PC-3 (cell line): ENCODE measurements at regions not wholly inside any gene's neighbourhood (a gene's known extent, or its start where the extent isn't known, plus 50 kb on each side); places are given as distances from the start of the nearest gene placed in this dataset.

ENCODE experiments used
- ATAC-seq: fragments of 200-7000 bp; cut with Tn5 transposase; 2 replicates; pipeline ENCODE4 v1.9.1; 2020; ENCODE audit warnings: mild to moderate bottlenecking, moderate library complexity
- BruUV-seq: library from RNA; stranded (reverse); fragments of 400-500 nt; replicated peaks from 2 replicates; lab custom pipeline; 2021; lab: Mats Ljungman, UMichigan
- CTCF ChIA-PET: fragments of 300-600 bp; sonication (Branson Sonifier 250); formaldehyde crosslinking; loops from one replicate; lab custom pipeline; 2022; ENCODE audit warnings: antibody characterized with exemption; lab: Charles Lee
- POLR2A ChIA-PET: fragments of 300-600 bp; sonication (Branson Sonifier 250); formaldehyde crosslinking; loops from one replicate; lab custom pipeline; 2022; ENCODE audit warnings: antibody characterized with exemption; ENCODE audit not compliant: unreplicated experiment; lab: Charles Lee
- DNase-seq: peaks from one replicate; pipeline ENCODE4 v3.0.0-alpha.2; 2015
- H2AFZ ChIP-seq: fragments of 300-600 bp; sonication (generic); 2 replicates; pipeline ENCODE4 v1.6.0; 2016; ENCODE audit warnings: antibody characterized with exemption, low read length
- H3F3A ChIP-seq: fragments of 300-600 bp; sonication (generic); one replicate; pipeline ENCODE4 v1.6.0; 2017; ENCODE audit warnings: antibody characterized with exemption, low read length, control low read depth, mild to moderate bottlenecking; ENCODE audit not compliant: unreplicated experiment
- H3K27ac ChIP-seq: fragments of 300-600 bp; sonication (generic); 2 replicates; pipeline ENCODE4 v1.5.1; 2016; ENCODE audit warnings: mild to moderate bottlenecking, low read length
- H3K27me3 ChIP-seq: fragments of 300-600 bp; sonication (generic); 2 replicates; pipeline ENCODE4 v1.6.1; 2016; ENCODE audit warnings: low read length, mixed read lengths
- H3K36me3 ChIP-seq: fragments of 300-600 bp; sonication (generic); 2 replicates; pipeline ENCODE4 v1.6.1; 2016; ENCODE audit warnings: low read depth, mixed run types, low read length, mixed read lengths
- H3K4me1 ChIP-seq: fragments of 300-600 bp; sonication (generic); 2 replicates; pipeline ENCODE4 v1.5.1; 2016; ENCODE audit warnings: low read length; ENCODE audit not compliant: insufficient read depth
- H3K4me2 ChIP-seq: fragments of 300-600 bp; sonication (generic); 2 replicates; pipeline ENCODE4 v1.6.0; 2016; ENCODE audit warnings: low read length
- H3K4me3 ChIP-seq: fragments of 300-600 bp; sonication (generic); 2 replicates; pipeline ENCODE4 v1.5.1; 2016; ENCODE audit warnings: mild to moderate bottlenecking, low read length, mixed read lengths
- H3K79me2 ChIP-seq: fragments of 300-600 bp; sonication (generic); 2 replicates; pipeline ENCODE4 v1.6.1; 2017; ENCODE audit warnings: low read length, mixed read lengths
- H3K9ac ChIP-seq: fragments of 300-600 bp; sonication (generic); 2 replicates; pipeline ENCODE4 v1.6.0; 2016; ENCODE audit warnings: mild to moderate bottlenecking, low read length
- H3K9me2 ChIP-seq: fragments of 300-600 bp; sonication (generic); replicated peaks from 2 replicates; pipeline ENCODE4 v1.6.1; 2016; ENCODE audit warnings: mixed run types, low read length, mixed read lengths
- H3K9me3 ChIP-seq: fragments of 300-600 bp; sonication (generic); 2 replicates; pipeline ENCODE4 v1.6.1; 2016; ENCODE audit warnings: low read length, mixed read lengths
- H4K20me1 ChIP-seq: fragments of 300-600 bp; sonication (generic); 2 replicates; pipeline ENCODE4 v1.6.1; 2016; ENCODE audit warnings: low read length, mixed read lengths
- EZH2 ChIP-seq: fragments of 300-600 bp; sonication (generic); IDR thresholded peaks from one replicate; pipeline ENCODE4 v1.6.1; 2017; ENCODE audit warnings: antibody characterized with exemption, mild to moderate bottlenecking, low read length; ENCODE audit not compliant: unreplicated experiment
- EZH2phosphoT487 ChIP-seq: fragments of 300-600 bp; sonication (generic); IDR thresholded peaks from 2 replicates; pipeline ENCODE4 v1.6.1; 2018; ENCODE audit warnings: mild to moderate bottlenecking, antibody characterized with exemption, low read length, borderline replicate concordance
- intact Hi-C: fragments of 100-400 bp; cut with micrococcal nuclease; formaldehyde crosslinking; loops from 2 replicates; pipeline ENCODE4 v1.9.0; 2023
- TF ChIP-seq, protein P1 (sequence below): fragments of 300-600 bp; sonication (generic); conservative IDR thresholded peaks from 2 replicates; pipeline ENCODE4 v1.5.1; 2017; ENCODE audit warnings: antibody characterized with exemption, low read depth, mild to moderate bottlenecking, low read length

DNA sequence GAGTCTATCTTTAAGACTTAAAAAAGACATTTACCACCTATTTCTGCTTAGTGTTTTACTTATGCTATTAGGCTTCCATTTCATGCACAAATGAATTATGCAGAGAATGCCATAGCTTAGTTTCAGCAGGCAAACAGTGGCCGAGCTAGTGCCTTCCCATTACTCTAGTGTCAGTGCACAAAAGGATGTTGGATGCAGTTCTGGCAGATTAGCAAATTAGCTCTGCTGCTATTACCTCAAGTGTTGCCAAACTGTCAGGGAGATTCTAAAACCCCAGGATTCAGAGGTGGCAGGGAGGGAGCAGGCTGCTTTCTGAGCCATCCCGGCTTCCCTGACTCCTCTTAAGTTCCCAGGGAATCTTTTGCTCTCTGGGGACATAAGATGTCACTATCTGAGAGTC, 209.4 kb upstream of the NCAM1 start:
- Histone ChIP-seq H3K4me1 (no peaks in the 10 kb centered on the region), H3K9me3 (no peaks in the 10 kb centered on the region), H4K20me1 (no peaks in the 10 kb centered on the region), H3K4me2 (no peak overlapping the region), H3K27me3 (peaks cover 38% of the 10 kb centered on the region; the same call in 1 of the 2 replicates), H3K79me2 (no peaks in the 10 kb centered on the region), H3K36me3 (no peaks in the 10 kb centered on the region), H3K27ac (no peak overlapping the region), H2AFZ (no peak overlapping the region), H3K9me2 (no peaks in the 10 kb centered on the region), H3K9ac (no peak overlapping the region), H3K4me3 (no peak overlapping the region), H3F3A (no peaks in the 10 kb centered on the region)
- ChIA-PET CTCF (no interaction called here), POLR2A (no interaction called here)
- no peak for DNase-seq
- no peak for ATAC-seq
- BruUV-seq: no TSS peak
- intact Hi-C loops: no loop called here
- TF ChIP-seq, protein P1, sequence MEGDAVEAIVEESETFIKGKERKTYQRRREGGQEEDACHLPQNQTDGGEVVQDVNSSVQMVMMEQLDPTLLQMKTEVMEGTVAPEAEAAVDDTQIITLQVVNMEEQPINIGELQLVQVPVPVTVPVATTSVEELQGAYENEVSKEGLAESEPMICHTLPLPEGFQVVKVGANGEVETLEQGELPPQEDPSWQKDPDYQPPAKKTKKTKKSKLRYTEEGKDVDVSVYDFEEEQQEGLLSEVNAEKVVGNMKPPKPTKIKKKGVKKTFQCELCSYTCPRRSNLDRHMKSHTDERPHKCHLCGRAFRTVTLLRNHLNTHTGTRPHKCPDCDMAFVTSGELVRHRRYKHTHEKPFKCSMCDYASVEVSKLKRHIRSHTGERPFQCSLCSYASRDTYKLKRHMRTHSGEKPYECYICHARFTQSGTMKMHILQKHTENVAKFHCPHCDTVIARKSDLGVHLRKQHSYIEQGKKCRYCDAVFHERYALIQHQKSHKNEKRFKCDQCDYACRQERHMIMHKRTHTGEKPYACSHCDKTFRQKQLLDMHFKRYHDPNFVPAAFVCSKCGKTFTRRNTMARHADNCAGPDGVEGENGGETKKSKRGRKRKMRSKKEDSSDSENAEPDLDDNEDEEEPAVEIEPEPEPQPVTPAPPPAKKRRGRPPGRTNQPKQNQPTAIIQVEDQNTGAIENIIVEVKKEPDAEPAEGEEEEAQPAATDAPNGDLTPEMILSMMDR: no peak
- TF ChIP-seq EZH2 (no peak), EZH2phosphoT487 (no peak)

DNA sequence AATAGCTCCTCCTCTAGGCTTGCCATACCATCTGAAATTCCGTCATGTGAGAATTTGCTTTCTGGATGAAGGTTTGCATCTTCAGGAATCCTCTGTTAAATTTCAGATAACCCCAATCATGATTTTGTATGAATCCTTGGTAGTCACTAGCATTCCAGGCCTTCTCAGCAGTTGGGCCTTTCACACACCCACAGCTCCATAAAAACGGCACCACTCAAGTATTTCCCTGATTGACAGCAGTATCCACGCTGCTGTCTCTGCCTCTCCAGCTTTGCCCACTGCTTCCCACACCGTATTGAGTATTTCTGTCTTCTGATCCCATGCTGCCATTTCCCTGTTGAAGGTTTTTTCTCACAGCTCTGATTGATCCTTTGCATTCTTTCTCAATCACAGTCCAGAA, 208.7 kb upstream of the NCAM1 start:
- Histone ChIP-seq H3K9me2 (no peaks in the 10 kb centered on the region), H2AFZ (no peak overlapping the region), H4K20me1 (no peaks in the 10 kb centered on the region), H3K4me3 (no peak overlapping the region), H3K79me2 (no peaks in the 10 kb centered on the region), H3K4me1 (no peaks in the 10 kb centered on the region), H3K27ac (no peak overlapping the region), H3K36me3 (no peaks in the 10 kb centered on the region), H3K9ac (no peak overlapping the region), H3K9me3 (no peaks in the 10 kb centered on the region), H3K27me3 (peaks cover 34% of the 10 kb centered on the region; the same call in 1 of the 2 replicates), H3F3A (no peaks in the 10 kb centered on the region), H3K4me2 (no peak overlapping the region)
- POLR2A ChIA-PET: no interaction called here
- DNase-seq: no peak
- TF ChIP-seq EZH2: no peak
- no TSS peak for BruUV-seq
- CTCF ChIA-PET: no interaction called here
- no peak for ATAC-seq
- intact Hi-C loops: no loop called here

DNA sequence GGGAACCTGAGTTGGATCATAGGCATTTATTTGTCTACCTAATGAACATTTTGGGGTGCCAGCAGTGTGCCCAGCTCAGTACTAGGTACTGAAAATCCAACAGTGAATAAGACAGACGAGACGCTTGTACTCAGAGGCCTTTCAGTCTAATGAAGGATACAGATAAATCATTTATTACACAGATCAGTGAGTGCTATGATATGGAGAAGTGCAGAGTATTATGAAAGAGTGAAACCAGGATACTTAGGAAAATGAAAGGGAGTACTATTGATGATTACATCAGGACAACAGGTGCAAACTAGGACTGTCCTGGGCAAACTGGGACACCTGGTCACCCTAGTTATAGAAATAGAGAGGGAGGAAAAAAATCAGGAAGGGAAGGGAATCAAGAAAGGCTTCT, 207.5 kb upstream of the NCAM1 start:
- CTCF ChIA-PET: no interaction called here
- Histone ChIP-seq H4K20me1 (no peaks in the 10 kb centered on the region), H3K79me2 (no peaks in the 10 kb centered on the region), H3K4me1 (no peaks in the 10 kb centered on the region), H3K4me2 (no peak overlapping the region), H2AFZ (no peak overlapping the region), H3K4me3 (no peak overlapping the region), H3K36me3 (no peaks in the 10 kb centered on the region), H3K27me3 (peaks cover 34% of the 10 kb centered on the region; the same call in 1 of the 2 replicates), H3K9ac (no peak overlapping the region), H3K9me3 (no peaks in the 10 kb centered on the region), H3K27ac (no peak overlapping the region), H3K9me2 (no peaks in the 10 kb centered on the region), H3F3A (no peaks in the 10 kb centered on the region)
- POLR2A ChIA-PET: no interaction called here
- intact Hi-C loops: no loop called here
- TF ChIP-seq, protein P1: no peak
- TF ChIP-seq EZH2phosphoT487 (no peak), EZH2 (no peak)
- BruUV-seq: no TSS peak
- no peak for DNase-seq
- ATAC-seq: no peak
